ENCODE measurements at regions not wholly inside any gene's neighbourhood (a gene's known extent, or its start where the extent isn't known, plus 50 kb on each side); places are given as distances from the start of the nearest gene placed in this dataset.

DNA sequence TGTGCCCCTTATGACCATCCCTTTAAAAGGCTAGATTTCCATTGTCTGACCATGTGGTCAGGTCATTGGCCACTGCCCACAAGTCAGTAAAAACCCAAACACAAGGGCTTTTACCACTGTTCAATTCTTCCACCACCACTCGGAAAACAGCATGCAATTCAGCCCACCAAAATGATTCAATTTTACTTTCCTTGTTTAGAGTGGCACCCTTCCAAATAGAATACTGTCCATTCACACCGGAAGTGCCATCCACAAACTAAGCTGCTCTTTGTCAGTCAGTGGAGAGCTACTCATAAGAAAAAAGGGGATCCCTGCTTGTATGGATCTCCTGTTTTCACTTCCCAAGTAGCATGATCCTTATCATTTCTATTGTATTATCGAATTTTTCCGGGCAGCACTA lies 350.7 kb upstream of the MBL2 start:
- H3K4me3 ChIP-seq (ENCODE audit: low read depth, low read length): no peak overlapping the region
- TF ChIP-seq, protein P1, sequence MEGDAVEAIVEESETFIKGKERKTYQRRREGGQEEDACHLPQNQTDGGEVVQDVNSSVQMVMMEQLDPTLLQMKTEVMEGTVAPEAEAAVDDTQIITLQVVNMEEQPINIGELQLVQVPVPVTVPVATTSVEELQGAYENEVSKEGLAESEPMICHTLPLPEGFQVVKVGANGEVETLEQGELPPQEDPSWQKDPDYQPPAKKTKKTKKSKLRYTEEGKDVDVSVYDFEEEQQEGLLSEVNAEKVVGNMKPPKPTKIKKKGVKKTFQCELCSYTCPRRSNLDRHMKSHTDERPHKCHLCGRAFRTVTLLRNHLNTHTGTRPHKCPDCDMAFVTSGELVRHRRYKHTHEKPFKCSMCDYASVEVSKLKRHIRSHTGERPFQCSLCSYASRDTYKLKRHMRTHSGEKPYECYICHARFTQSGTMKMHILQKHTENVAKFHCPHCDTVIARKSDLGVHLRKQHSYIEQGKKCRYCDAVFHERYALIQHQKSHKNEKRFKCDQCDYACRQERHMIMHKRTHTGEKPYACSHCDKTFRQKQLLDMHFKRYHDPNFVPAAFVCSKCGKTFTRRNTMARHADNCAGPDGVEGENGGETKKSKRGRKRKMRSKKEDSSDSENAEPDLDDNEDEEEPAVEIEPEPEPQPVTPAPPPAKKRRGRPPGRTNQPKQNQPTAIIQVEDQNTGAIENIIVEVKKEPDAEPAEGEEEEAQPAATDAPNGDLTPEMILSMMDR (IDR thresholded peaks at IDR 0.05; ENCODE audit: low read depth, low read length, missing control alignments): no peak
- no peak for DNase-seq (ENCODE audit: low read depth)

DNA sequence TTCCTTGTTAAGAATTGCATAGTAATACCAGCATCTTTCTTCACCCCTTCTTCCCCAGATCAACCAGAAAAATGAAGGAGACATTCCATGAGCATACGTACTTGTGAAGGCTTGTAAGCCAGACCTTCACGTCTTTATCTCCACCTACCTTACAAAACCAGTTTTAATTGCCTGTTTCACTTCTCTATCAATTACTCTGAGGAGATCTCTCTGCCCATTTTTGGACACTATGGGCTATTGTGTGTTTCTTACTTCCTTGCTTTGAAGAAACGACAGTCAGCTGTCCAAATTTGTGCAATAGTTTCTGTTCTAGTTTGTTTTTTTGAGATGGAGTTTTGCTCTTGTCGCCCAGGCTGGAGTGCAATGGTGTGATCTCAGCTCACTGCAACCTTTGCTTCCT lies 349.7 kb upstream of the MBL2 start:
- TF ChIP-seq, protein P1 (IDR thresholded peaks at IDR 0.05; ENCODE audit: low read depth, low read length, missing control alignments): no peak
- no peak for DNase-seq (ENCODE audit: low read depth)
- no peak overlapping the region for H3K4me3 ChIP-seq (ENCODE audit: low read depth, low read length)

DNA sequence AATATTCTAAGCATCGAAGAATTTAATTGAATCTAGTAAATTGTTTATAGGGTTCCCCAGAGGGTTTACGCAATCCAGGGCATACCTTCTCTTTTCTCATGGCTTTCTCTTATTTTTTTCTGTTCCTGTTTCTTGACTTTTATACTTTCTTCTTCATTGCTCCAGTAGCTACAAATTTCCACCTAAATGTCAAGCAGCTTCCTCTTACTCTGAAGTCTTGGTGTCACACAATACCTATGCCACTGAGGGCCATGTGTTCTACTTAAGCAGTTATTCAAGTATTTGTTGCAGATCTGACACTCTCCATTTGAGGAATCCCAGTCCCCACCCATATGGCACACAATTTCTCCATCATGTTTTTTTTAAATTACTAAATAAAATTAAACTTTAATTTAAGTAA lies 343.1 kb upstream of the MBL2 start:
- no peak for DNase-seq (ENCODE audit: low read depth)
- H3K4me3 ChIP-seq (ENCODE audit: low read depth, low read length): no peak overlapping the region
- TF ChIP-seq, protein P1 (IDR thresholded peaks at IDR 0.05; ENCODE audit: low read depth, low read length, missing control alignments): no peak

DNA sequence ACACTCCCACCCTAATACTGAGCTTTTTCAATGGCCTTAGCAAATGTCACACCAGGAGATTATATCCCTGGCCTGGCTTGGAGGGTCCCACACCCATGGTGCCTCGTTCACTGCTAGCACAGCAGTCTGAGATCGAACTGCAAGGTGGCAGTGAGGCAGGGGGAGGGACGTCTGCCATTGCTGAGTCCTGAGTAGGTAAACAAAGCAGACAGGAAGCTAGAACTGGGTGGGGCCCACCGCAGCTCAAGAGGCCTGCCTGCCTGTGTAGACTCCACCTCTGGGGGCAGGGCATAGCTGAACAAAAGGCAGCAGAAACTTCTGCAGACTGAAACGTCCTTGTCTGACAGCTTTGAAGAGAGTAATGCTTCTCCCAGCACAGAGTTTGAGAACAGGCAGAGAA lies 338.9 kb upstream of the MBL2 start:
- TF ChIP-seq, protein P1 (IDR thresholded peaks at IDR 0.05; ENCODE audit: low read depth, low read length, missing control alignments): no peak
- no peak overlapping the region for H3K4me3 ChIP-seq (ENCODE audit: low read depth, low read length)
- peak; percentile 12 for DNase-seq (ENCODE audit: low read depth)

DNA sequence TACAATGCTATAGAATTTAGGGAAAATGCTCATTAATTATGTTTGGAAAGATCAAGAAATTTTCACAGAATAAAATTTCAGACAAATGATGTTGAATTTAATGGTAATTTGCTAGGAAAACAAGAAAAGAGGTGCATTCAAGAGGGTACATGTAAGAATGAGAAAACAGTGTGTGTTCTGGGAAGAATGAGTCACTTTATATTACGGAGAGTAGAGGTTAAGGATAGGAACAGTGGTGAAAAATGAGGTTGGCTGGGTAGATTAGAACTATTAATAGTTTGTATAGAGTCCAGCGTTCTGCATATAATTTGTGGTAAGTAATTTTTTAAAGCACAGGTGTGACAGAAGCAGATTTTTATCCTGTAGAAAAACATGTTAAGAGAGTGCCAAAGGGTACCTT lies 336.7 kb upstream of the MBL2 start:
- no peak for DNase-seq (ENCODE audit: low read depth)
- TF ChIP-seq, protein P1 (IDR thresholded peaks at IDR 0.05; ENCODE audit: low read depth, low read length, missing control alignments): no peak

DNA sequence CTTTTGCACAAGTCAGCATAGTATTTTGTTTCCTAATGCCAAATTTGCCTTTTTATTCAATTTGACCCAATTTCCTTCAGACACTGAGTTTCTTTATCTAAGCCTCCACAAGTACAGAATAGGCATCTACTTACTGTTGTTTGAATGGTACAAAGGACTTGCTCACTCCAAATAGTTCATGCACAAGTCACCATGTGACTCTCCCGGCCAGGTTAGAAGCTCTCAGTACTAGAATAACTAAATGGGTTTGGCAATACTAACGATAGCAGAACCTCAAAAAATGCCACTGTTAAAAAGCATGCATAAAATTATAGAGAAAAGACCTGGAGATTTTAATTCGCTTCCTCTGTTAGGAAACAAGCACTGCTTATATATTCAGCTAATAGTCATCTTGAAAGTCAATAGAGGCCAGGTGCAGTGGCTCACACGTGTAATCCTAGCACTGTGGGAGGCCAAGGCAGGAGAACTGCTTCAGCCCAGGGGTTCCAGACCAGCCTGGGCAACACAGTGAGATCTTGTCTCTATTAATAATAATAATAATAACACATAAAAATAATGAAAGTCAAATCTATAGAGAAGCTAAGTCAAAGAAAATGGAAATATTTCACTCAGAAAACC lies 335.8 kb upstream of the MBL2 start:
- no peak for DNase-seq (ENCODE audit: low read depth)
- H3K4me3 ChIP-seq (ENCODE audit: low read depth, low read length): no peak overlapping the region
- TF ChIP-seq, protein P1 (IDR thresholded peaks at IDR 0.05; ENCODE audit: low read depth, low read length, missing control alignments): no peak

More for the DNA sequence above, 336.7 kb upstream of the MBL2 start:
- no peak overlapping the region for H3K4me3 ChIP-seq (ENCODE audit: low read depth, low read length)

DNA sequence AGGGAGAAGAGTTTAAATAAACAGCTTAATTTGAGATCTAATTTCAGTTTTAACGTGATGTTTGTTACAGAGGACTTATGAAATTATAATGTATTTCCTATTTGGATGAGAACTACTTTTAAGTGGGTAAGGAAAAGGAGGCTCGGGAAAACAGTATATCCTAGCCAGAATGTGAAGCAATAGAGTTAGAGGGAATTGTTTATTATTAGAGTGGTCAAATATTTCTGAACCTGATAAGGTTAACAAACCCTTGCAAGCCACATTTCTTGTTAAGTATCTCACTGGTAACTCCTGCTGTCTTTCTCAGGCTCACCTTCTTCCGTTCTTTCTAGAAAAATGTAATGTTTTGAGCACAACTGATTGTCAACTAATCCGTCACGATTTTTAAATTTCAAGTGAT lies 335.1 kb upstream of the MBL2 start:
- TF ChIP-seq, protein P1 (IDR thresholded peaks at IDR 0.05; ENCODE audit: low read depth, low read length, missing control alignments): no peak
- DNase-seq (ENCODE audit: low read depth): no peak
- no peak overlapping the region for H3K4me3 ChIP-seq (ENCODE audit: low read depth, low read length)

Measured in GM12864 (cell line).